NCI-H1105 treated with DMSO at 0.1 percent for 48 hours (cell line): ENCODE measurements at regions not wholly inside any gene's neighbourhood (a gene's known extent, or its start where the extent isn't known, plus 50 kb on each side); places are given as distances from the start of the nearest gene placed in this dataset.

Source experiments
- DNase-seq: peaks from one replicate; lab custom pipeline; 2025; lab: John Stamatoyannopoulos, UW

- no peak for DNase-seq
Measured at GRCh38 chr1:181430015-181430885, 53.1 kb upstream of the CACNA1E start.
